ENCODE measurements at regions not wholly inside any gene's neighbourhood (a gene's known extent, or its start where the extent isn't known, plus 50 kb on each side); places are given as distances from the start of the nearest gene placed in this dataset.

- H3K4me3 ChIP-seq (ENCODE audit: low read length) = no peak overlapping the region
- DNase-seq (ENCODE audit: low read depth) = peak; percentile 12
- TF ChIP-seq CTCF (IDR thresholded peaks at IDR 0.05; ENCODE audit: insufficient read depth, low read depth, low read length, missing control alignments) = peak; percentile 35
These were observed 497.4 kb upstream of the CRIM1 start for GRCh38 chr2:35858216-35858615.

- no peak for TF ChIP-seq CTCF (IDR thresholded peaks at IDR 0.05; ENCODE audit: insufficient read depth, low read depth, low read length, missing control alignments)
- DNase-seq (ENCODE audit: low read depth) = no peak
- H3K4me3 ChIP-seq (ENCODE audit: low read length) = no peak overlapping the region
These were observed 498.1 kb upstream of the CRIM1 start for GRCh38 chr2:35857498-35857897.

- no peak for TF ChIP-seq CTCF (IDR thresholded peaks at IDR 0.05; ENCODE audit: insufficient read depth, low read depth, low read length, missing control alignments)
- no peak overlapping the region for H3K4me3 ChIP-seq (ENCODE audit: low read length)
- no peak for DNase-seq (ENCODE audit: low read depth)
These were observed 524.2 kb upstream of the CRIM1 start for GRCh38 chr2:35831385-35831784.

GRCh38 chr2:35830833-35831232, 524.7 kb upstream of the CRIM1 start:
- DNase-seq (ENCODE audit: low read depth) = no peak
- no peak overlapping the region for H3K4me3 ChIP-seq (ENCODE audit: low read length)
- TF ChIP-seq CTCF (IDR thresholded peaks at IDR 0.05; ENCODE audit: insufficient read depth, low read depth, low read length, missing control alignments) = no peak

GRCh38 chr2:35827086-35827485, 528.5 kb upstream of the CRIM1 start:
- no peak for DNase-seq (ENCODE audit: low read depth)
- no peak overlapping the region for H3K4me3 ChIP-seq (ENCODE audit: low read length)
- TF ChIP-seq CTCF (IDR thresholded peaks at IDR 0.05; ENCODE audit: insufficient read depth, low read depth, low read length, missing control alignments) = no peak

- TF ChIP-seq CTCF (IDR thresholded peaks at IDR 0.05; ENCODE audit: insufficient read depth, low read depth, low read length, missing control alignments) = no peak
- DNase-seq (ENCODE audit: low read depth) = no peak
- no peak overlapping the region for H3K4me3 ChIP-seq (ENCODE audit: low read length)
These were observed 532.9 kb upstream of the CRIM1 start for GRCh38 chr2:35822716-35823115.

GRCh38 chr2:35821675-35822074, 533.9 kb upstream of the CRIM1 start:
- H3K4me3 ChIP-seq (ENCODE audit: low read length) = no peak overlapping the region
- no peak for TF ChIP-seq CTCF (IDR thresholded peaks at IDR 0.05; ENCODE audit: insufficient read depth, low read depth, low read length, missing control alignments)
- DNase-seq (ENCODE audit: low read depth) = no peak
